GM12872 (cell line): ENCODE measurements at regions not wholly inside any gene's neighbourhood (a gene's known extent, or its start where the extent isn't known, plus 50 kb on each side); places are given as distances from the start of the nearest gene placed in this dataset.

Experiments used
- TF ChIP-seq, protein P1 (sequence below): IDR thresholded peaks from 3 replicates; pipeline ENCODE4 v1.5.1; 2011; ENCODE audit warnings: low read depth, mild to moderate bottlenecking, low read length, moderate library complexity; ENCODE audit not compliant: insufficient read depth

DNA sequence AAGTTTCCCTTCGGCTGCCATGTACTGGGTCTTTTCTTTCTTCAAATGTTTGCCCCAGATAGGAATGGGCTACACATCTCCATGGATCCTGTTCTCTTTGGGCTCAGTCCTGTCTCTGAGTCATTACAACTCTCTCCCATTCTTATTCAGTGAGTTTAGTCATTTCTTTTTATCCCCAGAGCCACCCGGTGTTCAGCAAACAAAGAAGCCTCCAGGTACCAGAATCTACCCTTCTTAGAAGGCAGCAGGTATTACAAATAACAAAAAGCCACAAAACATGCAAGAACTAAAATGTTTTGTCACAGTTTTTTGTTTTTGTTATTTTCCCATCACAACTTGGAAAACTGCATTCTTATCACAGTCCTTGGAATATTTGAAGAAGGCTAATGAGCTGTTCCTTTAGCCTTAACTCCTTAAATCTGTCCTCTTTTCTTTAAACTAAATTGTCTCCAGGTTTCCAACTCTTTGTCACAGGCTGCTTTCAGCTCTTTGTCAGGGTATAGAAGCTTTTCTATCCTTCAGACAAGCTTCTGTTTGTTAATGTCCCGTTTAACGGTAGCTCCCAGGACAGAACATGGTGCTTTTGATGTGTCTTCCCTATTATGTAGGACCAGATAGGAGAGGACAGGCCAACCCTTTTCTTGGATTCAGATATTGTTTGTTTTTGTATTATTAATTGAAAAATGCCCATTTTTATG is 215.5 kb upstream of the HTR2A start:
- TF ChIP-seq, protein P1, sequence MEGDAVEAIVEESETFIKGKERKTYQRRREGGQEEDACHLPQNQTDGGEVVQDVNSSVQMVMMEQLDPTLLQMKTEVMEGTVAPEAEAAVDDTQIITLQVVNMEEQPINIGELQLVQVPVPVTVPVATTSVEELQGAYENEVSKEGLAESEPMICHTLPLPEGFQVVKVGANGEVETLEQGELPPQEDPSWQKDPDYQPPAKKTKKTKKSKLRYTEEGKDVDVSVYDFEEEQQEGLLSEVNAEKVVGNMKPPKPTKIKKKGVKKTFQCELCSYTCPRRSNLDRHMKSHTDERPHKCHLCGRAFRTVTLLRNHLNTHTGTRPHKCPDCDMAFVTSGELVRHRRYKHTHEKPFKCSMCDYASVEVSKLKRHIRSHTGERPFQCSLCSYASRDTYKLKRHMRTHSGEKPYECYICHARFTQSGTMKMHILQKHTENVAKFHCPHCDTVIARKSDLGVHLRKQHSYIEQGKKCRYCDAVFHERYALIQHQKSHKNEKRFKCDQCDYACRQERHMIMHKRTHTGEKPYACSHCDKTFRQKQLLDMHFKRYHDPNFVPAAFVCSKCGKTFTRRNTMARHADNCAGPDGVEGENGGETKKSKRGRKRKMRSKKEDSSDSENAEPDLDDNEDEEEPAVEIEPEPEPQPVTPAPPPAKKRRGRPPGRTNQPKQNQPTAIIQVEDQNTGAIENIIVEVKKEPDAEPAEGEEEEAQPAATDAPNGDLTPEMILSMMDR = no peak

DNA sequence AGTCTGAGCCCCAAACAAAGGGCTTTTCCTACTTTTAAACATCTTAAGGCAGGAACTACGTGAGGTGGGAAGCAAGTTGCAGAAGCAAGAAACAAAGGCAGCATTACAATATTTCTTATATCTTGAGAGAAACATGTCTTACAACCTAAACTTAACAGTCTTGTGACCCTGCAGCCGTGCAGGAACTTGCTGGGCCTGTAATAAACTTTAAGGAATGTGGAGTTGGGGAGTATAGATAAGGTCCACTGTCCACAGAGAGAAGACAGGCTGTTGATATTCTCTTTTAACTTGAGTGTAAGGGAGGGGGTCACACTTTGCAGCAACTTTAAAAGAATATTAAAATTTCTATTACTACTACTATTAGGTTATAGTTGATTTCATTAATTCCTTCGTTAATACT is 214.6 kb upstream of the HTR2A start:
- TF ChIP-seq, protein P1 = no peak

DNA sequence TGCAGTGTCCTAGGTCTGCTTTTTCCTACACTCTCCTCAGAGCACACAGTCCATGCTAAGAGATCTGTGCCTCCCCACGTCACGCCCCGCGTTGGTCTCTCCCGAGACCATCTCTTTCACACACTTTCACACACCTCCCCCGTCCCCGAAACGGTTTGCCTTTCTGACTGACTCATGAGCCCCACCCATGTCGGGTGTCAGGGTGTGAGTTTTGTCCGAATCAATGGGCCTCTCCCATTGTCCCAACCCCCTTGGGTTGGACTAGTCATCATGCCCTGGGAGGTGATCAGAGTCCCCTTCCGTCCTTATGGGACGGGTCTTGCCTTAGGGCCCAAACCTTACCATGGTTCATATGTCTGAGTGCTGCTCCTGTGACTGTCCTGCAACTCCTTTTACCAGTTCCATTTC is 214.0 kb upstream of the HTR2A start:
- TF ChIP-seq, protein P1 = no peak

DNA sequence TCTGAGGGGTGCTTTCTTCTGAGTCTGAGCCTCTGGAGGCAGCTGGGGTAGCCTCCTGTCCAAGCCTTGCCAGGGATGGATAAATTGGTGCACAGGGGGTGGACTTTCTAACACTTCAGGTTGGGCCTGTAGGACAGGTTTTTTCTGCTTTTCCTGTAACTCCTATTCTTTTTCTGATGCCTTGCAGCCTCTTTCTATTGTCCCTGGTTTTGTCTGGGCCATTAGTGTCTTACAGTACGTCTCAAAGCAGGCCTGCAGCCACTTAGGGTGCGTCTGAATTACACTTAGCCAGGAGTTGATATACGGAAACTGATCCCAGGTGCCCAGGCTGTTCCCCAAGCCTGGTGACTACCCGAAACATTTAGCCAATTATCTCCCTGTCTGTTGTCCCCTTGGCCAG is 213.3 kb upstream of the HTR2A start:
- TF ChIP-seq, protein P1 = no peak

DNA sequence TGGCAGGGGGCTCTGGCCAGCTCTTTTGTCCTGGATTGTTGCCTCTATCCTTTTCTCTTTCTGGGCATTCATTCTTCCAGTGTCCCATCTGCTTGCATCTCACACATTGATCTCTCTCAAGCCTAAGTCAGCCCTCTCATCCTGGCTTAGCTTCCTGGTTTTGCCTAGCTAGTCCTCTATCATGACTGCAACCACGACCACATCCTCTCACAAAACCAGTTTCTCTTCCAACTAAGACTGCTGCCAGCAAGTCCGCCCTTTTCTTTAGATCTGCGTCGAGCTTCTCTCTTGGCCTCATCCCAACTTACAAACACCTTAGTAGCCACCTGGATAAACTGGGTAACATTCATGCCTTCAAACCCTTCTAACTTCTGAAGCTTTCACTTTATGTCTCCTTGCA is 212.2 kb upstream of the HTR2A start:
- TF ChIP-seq, protein P1 = no peak

DNA sequence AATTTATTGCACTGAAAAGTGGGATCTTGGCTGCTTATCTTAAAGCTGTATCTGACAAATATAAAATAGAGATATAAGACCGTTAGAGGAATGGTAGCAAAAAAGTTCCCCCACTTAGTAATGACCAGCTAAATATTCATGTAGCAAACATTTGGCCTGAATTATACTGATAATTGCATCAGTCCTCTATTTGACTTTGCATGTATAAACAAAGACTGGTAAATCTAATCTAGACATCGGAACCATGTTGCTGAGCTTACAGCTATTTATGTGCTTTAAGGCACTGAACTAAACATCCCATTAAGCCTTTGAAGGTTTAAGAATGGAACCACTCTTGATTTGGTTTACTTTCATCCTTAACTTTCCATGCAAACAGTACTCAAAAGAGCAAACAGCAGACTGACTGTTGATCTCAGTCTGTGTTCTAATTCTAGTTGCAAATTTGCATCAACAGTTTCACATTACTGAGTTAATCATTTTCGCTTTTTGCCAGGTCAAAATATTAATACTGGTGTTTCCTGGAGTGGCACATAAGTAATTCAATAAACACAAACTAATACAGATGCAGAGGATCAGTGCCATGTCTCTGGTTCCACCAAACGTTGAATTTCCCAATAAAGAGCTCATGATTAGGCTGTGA is 203.5 kb upstream of the HTR2A start:
- TF ChIP-seq, protein P1 = no peak

DNA sequence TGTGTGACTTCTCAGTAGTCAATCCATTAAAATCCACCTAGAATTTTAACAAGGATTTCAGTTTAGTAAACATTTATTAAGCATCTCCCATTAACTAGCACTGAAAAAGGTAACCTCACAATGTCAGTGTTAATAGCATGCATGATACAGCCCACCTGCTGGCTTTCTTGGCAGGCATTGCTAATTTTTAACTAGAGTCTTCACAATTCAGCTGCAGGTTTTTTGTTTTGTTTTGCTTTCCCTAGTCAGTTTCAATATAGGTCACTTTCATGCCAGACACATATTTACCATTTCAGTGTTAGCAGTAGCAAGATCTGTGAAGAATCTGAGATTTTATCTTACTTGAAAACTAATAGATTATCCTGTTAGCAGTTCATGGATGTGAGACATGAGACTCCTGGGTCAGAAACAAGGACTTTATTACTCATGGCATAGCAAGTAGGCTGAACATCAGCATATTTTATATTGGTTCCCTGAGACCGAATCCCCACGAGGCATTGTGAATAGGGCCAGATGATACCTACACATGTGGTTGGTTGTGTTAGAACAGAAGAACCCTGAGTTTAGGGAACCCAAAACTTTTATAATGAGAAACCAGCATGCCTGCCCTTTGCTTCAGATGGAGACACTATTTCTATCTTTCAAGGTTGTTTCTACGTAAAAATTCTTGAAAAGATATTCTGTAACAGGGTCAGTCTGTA is 198.0 kb upstream of the HTR2A start:
- TF ChIP-seq, protein P1 = no peak
